Stomach (tissue), 4 donors: ENCODE measurements at regions not wholly inside any gene's neighbourhood (a gene's known extent, or its start where the extent isn't known, plus 50 kb on each side); places are given as distances from the start of the nearest gene placed in this dataset.

Source experiments
- EP300 ChIP-seq: sonication (generic); formaldehyde crosslinking; IDR thresholded peaks from one replicate; pipeline ENCODE4 v1.6.1; 2017; ENCODE audit warnings: antibody characterized with exemption
- POLR2A ChIP-seq, 4 donors: fragments of 450-650 bp; IDR thresholded peaks; one replicate each; pipeline ENCODE4 v1.6.1; 2016; ENCODE audit warnings: antibody characterized with exemption in 4 of 4, control low read depth in 2 of 4, mild to moderate bottlenecking in 1 of 4, moderate library complexity in 1 of 4
- POLR2AphosphoS5 ChIP-seq, 3 donors: sonication (generic); formaldehyde crosslinking; IDR thresholded peaks; one replicate each; pipeline ENCODE4 v1.6.1; 2016; ENCODE audit warnings: antibody characterized with exemption in 3 of 3
- TF ChIP-seq, protein P1 (sequence below), 7 experiments: fragments of 450-650 bp in 4 of 7; fragments of 200-600 bp in 3 of 7; sonication (generic) in 3 of 7; IDR thresholded peaks; one replicate each; pipeline ENCODE4 v1.5.1; 2016 to 2019; ENCODE audit warnings: antibody characterized with exemption in 7 of 7, control low read depth in 2 of 7, mild to moderate bottlenecking in 1 of 7

DNA sequence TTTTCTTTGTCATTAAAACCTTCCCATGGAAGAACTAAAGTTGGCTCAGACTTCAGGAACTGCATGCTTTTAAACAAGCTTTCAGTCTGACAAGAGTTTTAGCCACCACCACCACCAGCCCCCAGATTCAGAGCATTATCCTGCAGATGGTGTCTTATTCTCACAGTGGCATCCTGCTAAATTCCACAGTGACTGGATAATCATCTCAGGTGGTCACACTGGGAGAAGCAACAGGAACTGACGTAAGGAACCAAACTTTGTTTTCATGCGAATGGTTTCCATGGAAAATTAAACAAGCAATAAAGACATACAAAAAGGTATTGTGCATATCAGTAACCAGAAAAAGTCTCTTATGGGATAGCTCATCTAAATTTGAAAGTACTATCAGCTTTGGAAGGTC lies 370.7 kb downstream of the FBXW7 start:
- TF ChIP-seq, protein P1, sequence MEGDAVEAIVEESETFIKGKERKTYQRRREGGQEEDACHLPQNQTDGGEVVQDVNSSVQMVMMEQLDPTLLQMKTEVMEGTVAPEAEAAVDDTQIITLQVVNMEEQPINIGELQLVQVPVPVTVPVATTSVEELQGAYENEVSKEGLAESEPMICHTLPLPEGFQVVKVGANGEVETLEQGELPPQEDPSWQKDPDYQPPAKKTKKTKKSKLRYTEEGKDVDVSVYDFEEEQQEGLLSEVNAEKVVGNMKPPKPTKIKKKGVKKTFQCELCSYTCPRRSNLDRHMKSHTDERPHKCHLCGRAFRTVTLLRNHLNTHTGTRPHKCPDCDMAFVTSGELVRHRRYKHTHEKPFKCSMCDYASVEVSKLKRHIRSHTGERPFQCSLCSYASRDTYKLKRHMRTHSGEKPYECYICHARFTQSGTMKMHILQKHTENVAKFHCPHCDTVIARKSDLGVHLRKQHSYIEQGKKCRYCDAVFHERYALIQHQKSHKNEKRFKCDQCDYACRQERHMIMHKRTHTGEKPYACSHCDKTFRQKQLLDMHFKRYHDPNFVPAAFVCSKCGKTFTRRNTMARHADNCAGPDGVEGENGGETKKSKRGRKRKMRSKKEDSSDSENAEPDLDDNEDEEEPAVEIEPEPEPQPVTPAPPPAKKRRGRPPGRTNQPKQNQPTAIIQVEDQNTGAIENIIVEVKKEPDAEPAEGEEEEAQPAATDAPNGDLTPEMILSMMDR (IDR thresholded peaks at IDR 0.05) = no peak
- TF ChIP-seq POLR2A (IDR thresholded peaks at IDR 0.05) = no peak
- TF ChIP-seq EP300 = no peak
- no peak for TF ChIP-seq POLR2AphosphoS5 (IDR thresholded peaks at IDR 0.05)
